ENCODE measurements at regions not wholly inside any gene's neighbourhood (a gene's known extent, or its start where the extent isn't known, plus 50 kb on each side); places are given as distances from the start of the nearest gene placed in this dataset.
A peak's percentile ranks its signal among the peaks of the same experiment; 100 is the strongest.

- no peaks in the 10 kb centered on the region for H3K36me3 Mint-ChIP-seq
- H3K27me3 Mint-ChIP-seq = no peaks in the 10 kb centered on the region
- ATAC-seq = no peak
- H3K9me3 Mint-ChIP-seq = no peaks in the 10 kb centered on the region
- no peak overlapping the region for H3K27ac Mint-ChIP-seq
- H3K4me1 Mint-ChIP-seq = peaks cover 48% of the 10 kb centered on the region
- H3K4me3 Mint-ChIP-seq = no peak overlapping the region
These were observed 91.1 kb downstream of the ZNF608 start for GRCh38 chr5:124655251-124655917.

DNA sequence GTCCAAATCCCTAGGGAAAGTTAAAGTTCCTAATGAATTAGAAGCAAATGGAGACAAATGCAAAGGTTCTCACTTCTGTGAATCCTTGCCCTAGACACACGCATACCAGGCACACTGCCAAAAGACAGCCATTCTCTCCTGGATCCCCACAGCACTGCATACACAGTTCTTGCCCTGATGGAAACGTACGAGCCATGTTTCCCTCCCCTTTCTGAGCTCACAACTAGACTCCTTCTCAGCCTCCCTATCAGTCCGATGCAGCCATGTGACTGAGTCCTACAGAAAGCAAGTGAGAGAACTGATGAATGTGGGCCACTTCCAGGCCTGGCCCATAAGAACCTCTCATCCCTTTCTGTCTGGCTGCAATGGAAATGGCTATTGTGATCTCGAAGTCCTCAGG is 92.0 kb downstream of the ZNF608 start:
- Mint-ChIP-seq H3K4me3 (no peak overlapping the region), H3K36me3 (no peaks in the 10 kb centered on the region), H3K27ac (no peak overlapping the region), H3K9me3 (no peaks in the 10 kb centered on the region), H3K27me3 (no peaks in the 10 kb centered on the region), H3K4me1 (peaks cover 44% of the 10 kb centered on the region)
- ATAC-seq = no peak

DNA sequence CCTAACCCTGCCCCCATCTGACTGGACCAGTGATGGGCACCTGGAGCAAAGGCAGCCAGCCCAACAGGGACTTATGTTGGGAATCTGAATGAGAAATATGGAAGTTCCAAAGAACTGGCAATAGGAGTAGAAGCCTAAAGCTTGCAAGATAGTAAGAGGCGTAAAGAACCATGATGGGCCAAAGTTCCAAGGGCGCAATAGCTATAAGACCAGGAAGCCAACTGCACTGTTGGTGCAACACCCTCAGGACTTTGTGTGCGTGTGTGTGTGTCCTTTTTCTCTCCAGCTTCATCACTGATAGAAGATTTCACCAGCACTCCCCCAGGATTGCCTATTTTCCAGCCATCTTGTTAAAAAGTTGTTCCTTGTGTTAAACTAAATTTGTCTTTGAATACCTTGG is 92.8 kb downstream of the ZNF608 start:
- Mint-ChIP-seq H3K36me3 (no peaks in the 10 kb centered on the region), H3K27ac (no peak overlapping the region), H3K9me3 (no peaks in the 10 kb centered on the region), H3K27me3 (no peaks in the 10 kb centered on the region), H3K4me1 (peaks cover 44% of the 10 kb centered on the region), H3K4me3 (no peak overlapping the region)
- ATAC-seq = no peak

DNA sequence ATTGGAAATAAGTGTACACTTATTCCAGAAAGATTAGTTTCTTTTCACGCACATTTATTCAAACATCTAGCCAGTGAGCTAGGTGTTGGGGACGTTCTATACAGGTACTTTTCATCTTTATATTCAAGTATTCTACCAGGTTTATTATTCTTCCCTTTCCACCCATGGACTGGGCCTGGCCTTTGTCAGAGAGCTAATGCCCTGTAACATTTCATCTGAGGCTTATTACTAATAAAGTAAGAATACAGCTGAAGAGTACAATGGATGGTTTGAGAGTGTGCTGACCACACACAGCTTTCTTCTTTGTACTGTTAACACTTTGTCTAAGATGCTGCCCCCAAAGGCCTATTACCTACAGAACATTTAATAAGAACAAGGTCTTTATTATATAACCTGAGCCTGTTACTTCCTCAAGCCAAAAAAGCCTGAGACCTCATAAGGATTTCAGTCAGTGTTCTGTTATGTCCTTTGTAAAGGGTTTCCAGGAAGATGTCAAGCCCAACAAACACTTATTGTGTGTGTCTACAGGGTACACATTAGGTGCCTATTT is 93.5 kb downstream of the ZNF608 start:
- no peak overlapping the region for H3K4me3 Mint-ChIP-seq
- no peak for ATAC-seq
- peaks cover 44% of the 10 kb centered on the region for H3K4me1 Mint-ChIP-seq
- H3K36me3 Mint-ChIP-seq = peaks cover 6% of the 10 kb centered on the region
- no peaks in the 10 kb centered on the region for H3K27me3 Mint-ChIP-seq
- no peaks in the 10 kb centered on the region for H3K9me3 Mint-ChIP-seq
- no peak overlapping the region for H3K27ac Mint-ChIP-seq

GRCh38 chr5:124652514-124652819 is 94.0 kb downstream of the ZNF608 start:
- Mint-ChIP-seq H3K27me3 (no peaks in the 10 kb centered on the region), H3K27ac (peak overlapping the region; percentile 86), H3K36me3 (peaks cover 11% of the 10 kb centered on the region), H3K9me3 (no peaks in the 10 kb centered on the region), H3K4me3 (peak overlapping the region; percentile 93), H3K4me1 (peaks cover 42% of the 10 kb centered on the region)
- ATAC-seq = no peak

DNA sequence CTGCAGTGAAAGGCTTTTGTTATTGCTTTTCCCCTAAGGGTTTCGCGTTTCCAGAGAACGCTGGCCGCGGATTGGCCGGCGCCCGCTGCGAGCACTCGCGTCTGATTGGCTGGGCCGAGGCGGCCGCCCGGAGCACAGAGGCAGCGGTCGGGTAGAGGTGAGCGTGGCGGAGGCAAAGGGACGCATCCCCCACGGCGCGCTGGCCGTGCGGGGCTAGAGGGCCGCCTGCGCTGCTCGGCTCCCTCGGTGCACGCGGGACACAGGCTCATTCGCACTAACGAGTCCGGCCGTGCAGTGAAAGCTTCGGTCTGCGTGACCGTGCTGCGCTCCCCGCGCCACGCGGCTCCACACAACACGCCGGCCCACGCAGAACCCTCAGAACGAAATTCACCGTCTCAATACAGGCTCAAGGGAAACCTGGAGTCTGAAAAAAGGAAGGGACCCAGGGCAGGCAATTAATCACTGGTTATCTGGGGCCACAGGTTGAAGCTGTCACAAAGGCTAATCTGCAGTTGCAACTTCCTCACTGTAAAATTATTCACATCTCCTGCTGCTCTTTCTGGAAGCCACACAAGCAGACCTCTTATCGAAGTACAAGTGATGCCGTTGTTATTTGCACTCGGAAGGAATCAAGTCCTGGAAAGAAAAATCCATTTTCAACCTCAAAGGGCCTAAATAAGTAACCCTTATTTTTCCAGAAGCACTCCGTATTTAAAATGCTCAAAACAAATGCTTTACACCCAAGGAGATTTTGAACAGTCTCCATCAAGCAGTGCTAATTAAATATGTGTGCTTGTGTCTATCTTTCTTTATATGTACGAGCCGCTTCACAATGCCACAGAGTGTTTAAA is 94.6 kb downstream of the ZNF608 start:
- Mint-ChIP-seq H3K9me3 (no peaks in the 10 kb centered on the region), H3K27me3 (no peaks in the 10 kb centered on the region), H3K4me3 (peak overlapping the region; percentile 93), H3K4me1 (peaks cover 48% of the 10 kb centered on the region), H3K36me3 (peaks cover 17% of the 10 kb centered on the region), H3K27ac (peak overlapping the region; percentile 86)
- peak; percentile 74 for ATAC-seq

DNA sequence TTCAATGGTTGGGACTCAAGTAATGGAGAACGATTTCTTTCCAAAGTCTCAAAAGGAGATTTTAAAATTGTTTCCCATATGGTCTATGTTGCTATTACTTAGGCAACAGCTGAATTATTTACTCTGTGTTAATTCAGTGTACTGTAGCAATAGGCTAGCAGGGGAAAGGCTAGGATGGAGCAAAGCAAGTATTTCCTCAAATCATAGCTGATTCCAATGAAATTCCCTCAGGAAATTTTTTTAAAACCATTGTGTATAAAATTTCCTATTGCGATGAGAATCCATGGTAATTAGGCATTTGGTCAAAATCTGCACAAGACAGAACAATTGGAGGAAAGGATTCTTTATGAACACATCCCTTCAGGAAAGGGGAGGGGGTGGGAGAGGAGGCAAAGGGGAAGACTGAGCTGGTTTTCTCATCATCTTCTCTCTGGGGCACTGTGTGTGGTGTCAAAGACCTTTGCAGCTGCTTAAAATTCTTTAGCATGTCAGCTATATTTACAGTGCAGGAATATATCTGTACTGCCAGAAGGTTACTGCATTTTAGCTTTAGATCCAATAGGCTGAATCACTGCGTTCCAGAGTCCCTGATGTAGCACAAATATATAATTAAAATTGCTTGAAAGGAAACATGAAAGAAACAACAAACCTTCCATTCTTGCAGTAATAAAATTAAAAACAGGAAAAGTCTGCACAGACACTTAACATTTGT is 95.3 kb downstream of the ZNF608 start:
- Mint-ChIP-seq H3K27ac (peak overlapping the region; percentile 86), H3K36me3 (peaks cover 18% of the 10 kb centered on the region), H3K27me3 (no peaks in the 10 kb centered on the region), H3K4me3 (peak overlapping the region; percentile 93), H3K9me3 (no peaks in the 10 kb centered on the region), H3K4me1 (peaks cover 54% of the 10 kb centered on the region)
- no peak for ATAC-seq

DNA sequence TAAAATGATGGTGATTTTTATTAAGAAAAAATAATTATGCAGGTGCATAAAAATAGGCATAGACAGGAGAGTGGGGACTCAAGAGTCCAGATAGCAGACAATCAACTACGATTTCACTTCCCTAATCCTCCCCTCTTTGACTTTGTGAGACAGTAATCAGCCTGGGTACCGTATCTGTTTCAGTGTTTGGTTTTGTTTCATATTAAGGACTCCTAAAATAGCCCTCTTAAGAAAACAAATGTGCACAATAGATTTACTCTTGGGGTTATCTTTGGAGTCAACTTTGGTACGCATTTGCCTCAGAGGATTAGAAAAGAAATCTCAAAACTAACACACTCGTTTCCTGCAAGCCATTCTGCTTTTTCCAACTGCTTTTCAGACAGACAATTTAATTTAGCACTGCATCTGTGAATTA is 96.3 kb downstream of the ZNF608 start:
- H3K4me3 Mint-ChIP-seq = peak overlapping the region; percentile 65
- peaks cover 63% of the 10 kb centered on the region for H3K4me1 Mint-ChIP-seq
- H3K27me3 Mint-ChIP-seq = no peaks in the 10 kb centered on the region
- no peaks in the 10 kb centered on the region for H3K9me3 Mint-ChIP-seq
- ATAC-seq = peak; percentile 88
- H3K27ac Mint-ChIP-seq = peak overlapping the region; percentile 78
- peaks cover 18% of the 10 kb centered on the region for H3K36me3 Mint-ChIP-seq

DNA sequence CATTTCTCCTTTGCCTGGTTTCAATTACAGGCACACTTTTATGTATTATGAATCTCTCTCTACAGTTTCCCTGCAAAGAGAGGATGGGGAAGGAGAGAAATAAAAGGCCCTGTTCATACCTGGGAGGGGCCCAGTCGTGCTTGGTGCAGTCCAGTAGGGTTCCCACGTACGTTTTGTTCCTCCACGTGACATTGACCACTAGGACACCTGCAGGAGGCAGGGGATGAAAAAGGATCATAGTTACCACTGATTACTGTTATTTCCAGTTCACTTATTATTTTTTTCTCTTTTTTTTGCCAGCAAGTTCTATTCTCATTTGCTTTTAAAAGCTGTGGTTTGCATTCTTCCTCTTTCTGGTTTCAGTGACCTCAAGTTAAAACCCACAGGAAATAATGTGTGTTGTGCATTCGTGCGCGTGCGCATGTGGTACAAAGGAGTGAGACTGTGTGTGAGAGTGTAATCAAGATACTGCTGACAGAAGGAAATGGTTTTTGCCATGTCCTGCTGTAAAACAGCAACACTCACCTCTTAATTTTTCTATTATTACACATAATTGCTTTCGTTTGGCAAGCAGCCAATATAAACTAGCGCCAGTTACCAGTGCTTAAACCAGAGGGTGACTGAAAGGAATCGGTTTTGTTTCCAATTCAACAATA is 96.8 kb downstream of the ZNF608 start:
- peak overlapping the region; percentile 78 for H3K27ac Mint-ChIP-seq
- peaks cover 63% of the 10 kb centered on the region for H3K4me1 Mint-ChIP-seq

GRCh38 chr5:124648902-124649467 is 97.5 kb downstream of the ZNF608 start:
- Mint-ChIP-seq H3K27me3 (no peaks in the 10 kb centered on the region), H3K27ac (peak overlapping the region; percentile 78), H3K4me3 (no peak overlapping the region), H3K9me3 (no peaks in the 10 kb centered on the region), H3K36me3 (peaks cover 18% of the 10 kb centered on the region), H3K4me1 (peaks cover 63% of the 10 kb centered on the region)
- no peak for ATAC-seq

More for the DNA sequence above, 96.8 kb downstream of the ZNF608 start:
- peak; percentile 92 for ATAC-seq
- Mint-ChIP-seq H3K27me3 (no peaks in the 10 kb centered on the region), H3K9me3 (no peaks in the 10 kb centered on the region), H3K36me3 (peaks cover 18% of the 10 kb centered on the region), H3K4me3 (peak overlapping the region; percentile 65)

GRCh38 chr5:124647352-124647751 is 99.1 kb downstream of the ZNF608 start:
- no peaks in the 10 kb centered on the region for H3K9me3 Mint-ChIP-seq
- no peak for ATAC-seq
- H3K27me3 Mint-ChIP-seq = no peaks in the 10 kb centered on the region
- no peak overlapping the region for H3K27ac Mint-ChIP-seq
- H3K4me1 Mint-ChIP-seq = peaks cover 54% of the 10 kb centered on the region
- H3K36me3 Mint-ChIP-seq = peaks cover 25% of the 10 kb centered on the region
- H3K4me3 Mint-ChIP-seq = no peak overlapping the region

- Mint-ChIP-seq H3K27ac (peak overlapping the region; percentile 46), H3K9me3 (no peaks in the 10 kb centered on the region), H3K4me3 (no peak overlapping the region), H3K4me1 (peaks cover 49% of the 10 kb centered on the region), H3K27me3 (no peaks in the 10 kb centered on the region), H3K36me3 (peaks cover 42% of the 10 kb centered on the region)
- ATAC-seq = no peak
These were observed 101.0 kb downstream of the ZNF608 start for GRCh38 chr5:124645396-124645795.

- Mint-ChIP-seq H3K36me3 (peaks cover 49% of the 10 kb centered on the region), H3K27me3 (no peaks in the 10 kb centered on the region), H3K4me1 (peaks cover 44% of the 10 kb centered on the region), H3K27ac (no peak overlapping the region), H3K9me3 (no peaks in the 10 kb centered on the region), H3K4me3 (no peak overlapping the region)
- no peak for ATAC-seq
These were observed 101.9 kb downstream of the ZNF608 start for GRCh38 chr5:124644582-124644981.

GRCh38 chr5:124644138-124644537 is 102.3 kb downstream of the ZNF608 start:
- Mint-ChIP-seq H3K27ac (no peak overlapping the region), H3K36me3 (peaks cover 53% of the 10 kb centered on the region), H3K9me3 (no peaks in the 10 kb centered on the region), H3K4me3 (no peak overlapping the region), H3K27me3 (no peaks in the 10 kb centered on the region), H3K4me1 (peaks cover 39% of the 10 kb centered on the region)
- ATAC-seq = no peak

DNA sequence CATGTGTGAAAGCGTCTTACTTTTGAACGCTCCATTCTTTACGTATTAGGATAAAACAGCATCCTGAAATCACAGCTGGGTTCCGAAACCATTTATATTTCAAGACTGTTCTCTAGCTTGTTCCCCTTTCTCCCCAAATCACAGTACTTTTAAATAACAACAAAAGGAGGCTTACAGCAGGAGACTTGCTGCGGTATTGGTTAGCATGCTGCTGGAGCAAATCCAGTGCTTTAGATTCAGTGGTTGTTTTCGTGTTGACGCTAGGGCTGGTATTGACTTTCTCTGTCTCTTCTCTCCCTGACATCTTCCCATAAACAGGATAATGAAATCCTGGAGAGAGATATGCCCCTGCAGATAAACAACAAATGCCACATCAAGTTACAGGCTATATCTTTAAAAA is 103.1 kb downstream of the ZNF608 start:
- no peak overlapping the region for H3K27ac Mint-ChIP-seq

More for the DNA sequence above, 103.1 kb downstream of the ZNF608 start:
- Mint-ChIP-seq H3K9me3 (no peaks in the 10 kb centered on the region), H3K36me3 (peaks cover 54% of the 10 kb centered on the region), H3K27me3 (no peaks in the 10 kb centered on the region), H3K4me1 (peaks cover 31% of the 10 kb centered on the region), H3K4me3 (no peak overlapping the region)
- no peak for ATAC-seq

All from stimulated activated memory B cell treated with anti-CD40 and anti-IgM and Interleukin-4, amounts not matched to agents 10 μg/mL and 1 μg/mL and 100 μg/mL, for 72 hours (primary cell).